ENCODE measurements at regions not wholly inside any gene's neighbourhood (a gene's known extent, or its start where the extent isn't known, plus 50 kb on each side); places are given as distances from the start of the nearest gene placed in this dataset.

DNA sequence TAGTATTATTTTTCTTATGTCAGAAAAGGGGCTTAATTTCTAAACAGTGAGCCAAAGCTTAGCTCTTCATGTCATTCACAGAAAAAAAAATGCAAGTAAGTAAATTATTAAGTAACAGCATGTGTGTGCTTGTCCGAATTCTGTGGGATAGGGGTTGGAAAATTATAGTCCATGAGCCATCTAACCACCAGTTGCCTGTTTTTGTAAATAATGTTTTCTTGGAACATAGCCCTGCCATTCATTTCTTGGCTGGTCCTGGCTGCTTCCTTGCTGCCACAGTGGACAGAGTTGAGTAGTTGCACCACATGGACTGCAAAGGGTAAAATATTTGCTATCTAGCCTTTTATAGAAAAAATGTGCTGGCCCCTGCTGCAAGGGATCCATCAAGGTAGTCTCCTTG lies 513.7 kb upstream of the WWC1 start:
- Mint-ChIP-seq H3K9me3 (ENCODE audit: low read depth) (peaks cover 2% of the 10 kb centered on the region), H3K27ac (no peak overlapping the region), H3K36me3 (ENCODE audit: low read depth) (no peaks in the 10 kb centered on the region), H3K27me3 (no peaks in the 10 kb centered on the region), H3K4me3 (no peak overlapping the region), H3K4me1 (no peaks in the 10 kb centered on the region)
- ChIA-PET CTCF (interaction anchor here (0.6 kb wide), 1 partner anchor 53 kb away, joined by 4 read pairs; no protein-coding TSS in a partner anchor), POLR2A (no interaction called here)
- ATAC-seq (no peak), DNase-seq (no peak)
- intact Hi-C loops (cut with DNase I, micrococcal nuclease), result no loop called here

DNA sequence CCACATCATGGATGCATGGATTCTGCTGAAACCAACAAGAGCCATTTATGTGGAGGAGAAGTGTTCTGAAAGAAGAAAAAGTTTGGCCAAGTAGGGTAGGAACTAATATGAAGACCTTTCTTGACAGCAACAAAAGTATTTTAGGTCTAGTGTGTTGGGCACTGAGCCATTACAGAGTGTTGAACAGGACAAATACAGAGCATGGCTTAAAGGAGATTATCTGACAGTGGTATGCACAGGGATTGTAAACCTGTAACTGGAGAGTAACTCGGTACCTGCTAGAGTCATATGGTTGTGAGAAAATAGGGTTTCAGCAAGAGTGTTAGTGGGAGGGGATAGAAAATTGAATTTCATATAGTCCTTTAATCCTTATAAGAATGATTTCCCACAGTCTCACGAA lies 513.2 kb upstream of the WWC1 start:
- Mint-ChIP-seq H3K9me3 (ENCODE audit: low read depth) (peaks cover 2% of the 10 kb centered on the region), H3K36me3 (ENCODE audit: low read depth) (no peaks in the 10 kb centered on the region), H3K4me3 (no peak overlapping the region), H3K27me3 (no peaks in the 10 kb centered on the region), H3K4me1 (no peaks in the 10 kb centered on the region), H3K27ac (no peak overlapping the region)
- CTCF ChIA-PET, result interaction anchor here (0.6 kb wide), 1 partner anchor 53 kb away, joined by 4 read pairs; no protein-coding TSS in a partner anchor
- ATAC-seq, result no peak
- no peak for DNase-seq
- intact Hi-C loops (cut with DNase I, micrococcal nuclease), result no loop called here
- POLR2A ChIA-PET, result no interaction called here

DNA sequence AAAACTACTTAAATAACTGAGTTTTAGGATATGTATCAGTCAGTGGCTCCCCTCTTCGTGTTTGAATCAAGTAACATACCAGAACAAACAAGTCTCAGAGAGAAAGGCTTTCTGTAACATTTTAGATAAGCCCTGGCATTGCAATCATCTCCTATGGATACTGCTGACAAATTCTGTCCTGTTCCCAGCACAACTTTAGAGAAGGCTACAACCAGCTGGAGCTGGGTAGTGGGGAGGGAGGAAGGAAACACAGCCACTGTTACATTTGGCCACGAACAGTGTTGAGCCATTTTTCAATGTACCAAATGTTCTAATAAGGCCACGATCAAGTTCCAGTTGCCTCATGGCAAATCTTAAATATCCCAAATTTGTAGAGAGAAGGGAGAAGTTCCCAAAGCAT lies 511.8 kb upstream of the WWC1 start:
- ATAC-seq (no peak), DNase-seq (no peak)
- ChIA-PET CTCF (no interaction called here), POLR2A (no interaction called here)
- intact Hi-C loops (cut with DNase I, micrococcal nuclease), result no loop called here
- Mint-ChIP-seq H3K27ac (no peak overlapping the region), H3K4me1 (no peaks in the 10 kb centered on the region), H3K36me3 (ENCODE audit: low read depth) (no peaks in the 10 kb centered on the region), H3K27me3 (no peaks in the 10 kb centered on the region), H3K4me3 (no peak overlapping the region), H3K9me3 (ENCODE audit: low read depth) (peaks cover 2% of the 10 kb centered on the region)

DNA sequence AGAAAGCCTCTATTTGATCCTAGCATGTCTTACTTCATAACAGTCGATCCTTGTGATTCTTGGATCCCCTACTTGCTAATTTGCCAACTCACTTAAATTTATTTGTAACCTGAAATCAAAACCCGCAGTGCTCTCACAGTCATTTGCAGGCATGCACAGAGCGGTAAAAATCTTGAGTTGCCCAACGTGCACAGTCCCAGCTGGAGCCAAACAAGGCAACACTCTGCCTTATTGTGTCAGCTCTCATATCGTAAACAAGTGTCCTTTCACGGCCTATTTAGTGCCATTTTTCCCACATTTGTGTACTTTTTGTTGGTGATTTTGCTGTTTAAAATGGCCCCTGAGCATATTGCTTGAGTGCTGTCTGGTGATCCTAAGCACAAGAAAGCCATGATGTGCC lies 511.3 kb upstream of the WWC1 start:
- intact Hi-C loops (cut with DNase I, micrococcal nuclease), result no loop called here
- ChIA-PET POLR2A (no interaction called here), CTCF (no interaction called here)
- H3K4me3 Mint-ChIP-seq, result no peak overlapping the region
- no peak for ATAC-seq
- H3K36me3 Mint-ChIP-seq (ENCODE audit: low read depth), result no peaks in the 10 kb centered on the region
- H3K27me3 Mint-ChIP-seq, result no peaks in the 10 kb centered on the region
- DNase-seq, result no peak
- peaks cover 2% of the 10 kb centered on the region for H3K9me3 Mint-ChIP-seq (ENCODE audit: low read depth)
- no peak overlapping the region for H3K27ac Mint-ChIP-seq
- H3K4me1 Mint-ChIP-seq, result no peaks in the 10 kb centered on the region

DNA sequence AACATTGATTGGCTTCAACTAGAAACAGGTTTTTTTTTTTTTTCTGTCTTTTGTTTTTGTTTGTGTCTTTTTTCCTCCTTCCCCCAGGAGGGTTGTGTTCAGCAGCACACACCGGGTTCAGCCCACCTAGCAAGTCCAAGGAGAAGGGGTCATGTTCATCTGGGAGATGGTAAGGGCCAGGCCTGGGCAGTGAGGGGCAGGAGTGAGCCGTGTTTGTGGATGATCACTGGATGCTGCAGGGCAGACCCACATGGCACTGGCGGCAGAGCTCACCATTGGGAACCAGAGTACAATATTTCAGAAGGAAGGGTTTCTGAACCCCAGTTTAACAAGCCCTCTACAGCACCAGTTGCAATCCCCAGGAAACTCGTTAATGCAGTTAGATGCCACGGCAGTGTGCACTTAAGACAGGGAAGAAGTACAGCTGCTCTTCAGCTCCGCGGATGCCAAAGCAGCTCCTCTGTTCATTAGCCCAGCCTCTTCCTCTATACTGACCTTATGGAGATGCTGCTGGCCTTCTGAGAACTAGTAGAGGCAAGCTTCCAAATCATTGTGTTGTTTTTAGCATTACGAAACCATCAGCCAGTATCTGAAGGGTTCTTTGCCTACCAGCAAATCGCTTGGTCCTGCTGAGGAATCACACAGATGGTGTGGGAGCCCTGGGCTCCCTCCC lies 508.2 kb upstream of the WWC1 start:
- CTCF ChIA-PET, result no interaction called here
- POLR2A ChIA-PET, result no interaction called here
- no peak for DNase-seq

DNA sequence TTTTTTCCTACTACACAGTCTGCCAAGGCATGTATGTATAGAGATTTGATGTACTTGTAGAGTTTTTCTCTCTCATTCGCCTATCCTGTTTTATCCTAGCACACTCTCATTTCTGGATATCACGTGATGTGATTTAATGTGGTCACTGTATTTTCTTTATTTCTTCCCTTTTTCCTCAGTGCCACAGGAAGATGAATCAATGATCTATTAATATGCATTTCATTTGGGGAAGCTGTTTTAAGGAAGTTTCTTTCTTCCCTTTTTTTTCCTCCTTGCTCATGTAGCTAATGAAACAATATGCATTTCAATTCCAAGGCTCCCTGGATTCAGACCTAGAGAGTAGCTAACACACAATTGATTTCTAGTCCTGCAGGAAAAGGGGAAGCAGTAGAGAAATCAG lies 506.3 kb upstream of the WWC1 start:
- intact Hi-C loops (cut with DNase I, micrococcal nuclease), result no loop called here
- Mint-ChIP-seq H3K27me3 (no peaks in the 10 kb centered on the region), H3K4me1 (no peaks in the 10 kb centered on the region), H3K9me3 (ENCODE audit: low read depth) (peaks cover 2% of the 10 kb centered on the region), H3K27ac (no peak overlapping the region), H3K4me3 (no peak overlapping the region), H3K36me3 (ENCODE audit: low read depth) (no peaks in the 10 kb centered on the region)
- ATAC-seq (no peak), DNase-seq (no peak)
- ChIA-PET CTCF (interaction anchor here (0.7 kb wide), 1 partner anchor 112 kb away, joined by 4 read pairs; no protein-coding TSS in a partner anchor), POLR2A (no interaction called here)

More for the DNA sequence above, 508.2 kb upstream of the WWC1 start:
- intact Hi-C loops (cut with DNase I, micrococcal nuclease), result no loop called here
- Mint-ChIP-seq H3K27ac (no peak overlapping the region), H3K36me3 (ENCODE audit: low read depth) (no peaks in the 10 kb centered on the region), H3K27me3 (no peaks in the 10 kb centered on the region), H3K9me3 (ENCODE audit: low read depth) (peaks cover 2% of the 10 kb centered on the region), H3K4me3 (no peak overlapping the region), H3K4me1 (no peaks in the 10 kb centered on the region)
- no peak for ATAC-seq

DNA sequence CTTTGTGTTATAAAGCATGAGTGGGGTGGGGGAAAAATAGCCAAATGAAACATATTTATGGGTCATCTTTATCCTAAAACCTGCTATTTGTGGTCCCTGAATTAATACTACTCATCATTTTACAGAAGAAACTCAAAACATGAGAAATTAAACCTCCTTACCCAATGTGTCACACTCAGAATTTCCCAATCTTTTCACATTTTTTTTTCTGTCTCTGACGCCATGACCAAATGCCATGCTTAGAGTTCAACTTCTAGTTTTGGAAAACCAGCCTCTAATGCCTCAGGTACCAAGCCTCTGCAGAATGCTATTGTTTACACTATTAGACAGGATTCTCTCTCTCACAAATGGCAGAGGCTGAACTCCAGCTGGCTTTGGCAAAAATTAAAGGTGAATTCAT lies 505.5 kb upstream of the WWC1 start:
- no peaks in the 10 kb centered on the region for H3K36me3 Mint-ChIP-seq (ENCODE audit: low read depth)
- H3K4me1 Mint-ChIP-seq, result no peaks in the 10 kb centered on the region
- CTCF ChIA-PET, result no interaction called here
- ATAC-seq (no peak), DNase-seq (no peak)
- POLR2A ChIA-PET, result no interaction called here
- H3K27ac Mint-ChIP-seq, result no peak overlapping the region
- peaks cover 2% of the 10 kb centered on the region for H3K9me3 Mint-ChIP-seq (ENCODE audit: low read depth)
- H3K27me3 Mint-ChIP-seq, result no peaks in the 10 kb centered on the region
- intact Hi-C loops (cut with DNase I, micrococcal nuclease), result no loop called here
- H3K4me3 Mint-ChIP-seq, result no peak overlapping the region

DNA sequence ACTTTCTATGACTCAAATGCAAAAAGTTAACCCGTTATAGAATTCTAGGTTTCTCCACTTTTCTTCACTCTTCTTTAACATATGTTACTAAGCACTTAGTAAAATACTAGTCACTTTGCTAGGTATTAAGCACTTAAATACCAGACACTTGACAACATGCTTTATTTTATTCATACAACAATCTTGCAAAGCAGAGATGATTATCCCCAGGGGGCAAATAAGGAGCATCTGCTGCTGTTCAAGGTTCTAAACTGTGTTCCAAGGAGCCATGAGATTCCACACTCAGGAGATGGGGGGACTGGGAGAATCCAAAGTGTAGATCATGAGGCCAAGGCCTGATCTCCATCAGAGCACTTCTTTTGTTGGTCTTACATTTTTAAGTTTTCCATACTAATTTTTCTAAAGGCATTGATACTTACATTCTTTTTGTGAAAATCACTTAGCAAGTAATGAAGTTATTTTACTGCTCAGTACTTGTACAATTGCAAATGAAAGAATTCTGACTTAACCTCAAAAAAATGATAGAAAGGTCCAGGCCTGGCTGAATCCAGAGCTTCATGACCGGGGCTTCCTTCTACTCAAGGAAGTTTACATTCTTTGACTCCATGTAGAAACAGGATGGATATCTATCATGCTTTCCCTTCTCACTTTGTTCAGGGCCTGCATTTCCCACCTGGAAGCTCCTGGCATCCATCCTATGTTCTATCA lies 504.4 kb upstream of the WWC1 start:
- H3K36me3 Mint-ChIP-seq (ENCODE audit: low read depth), result no peaks in the 10 kb centered on the region
- ChIA-PET POLR2A (no interaction called here), CTCF (no interaction called here)
- H3K27me3 Mint-ChIP-seq, result no peaks in the 10 kb centered on the region
- no peak overlapping the region for H3K27ac Mint-ChIP-seq
- H3K4me3 Mint-ChIP-seq, result no peak overlapping the region
- intact Hi-C loops (cut with DNase I, micrococcal nuclease), result no loop called here
- DNase-seq, result no peak
- no peak for ATAC-seq
- H3K9me3 Mint-ChIP-seq (ENCODE audit: low read depth), result peaks cover 2% of the 10 kb centered on the region
- no peaks in the 10 kb centered on the region for H3K4me1 Mint-ChIP-seq

DNA sequence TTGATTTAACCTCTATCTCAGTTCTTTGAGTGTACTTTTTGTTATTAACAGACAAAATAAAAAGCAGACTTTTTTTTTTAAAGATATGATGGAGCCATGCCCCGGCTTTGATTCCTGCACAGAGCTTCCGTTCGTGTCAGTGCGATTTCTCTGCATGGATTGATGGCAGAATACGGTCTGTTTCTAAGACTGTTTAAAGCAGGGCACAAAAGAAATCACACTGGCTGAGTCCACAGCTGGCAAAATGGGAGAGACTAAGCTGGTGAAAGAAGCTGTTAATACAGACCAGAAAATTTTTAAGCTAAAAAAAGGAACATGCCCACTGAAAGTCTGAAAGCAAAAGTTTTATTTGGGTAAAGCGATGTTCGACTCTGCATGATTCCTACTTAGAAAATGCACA lies 501.4 kb upstream of the WWC1 start:
- intact Hi-C loops (cut with DNase I, micrococcal nuclease), result no loop called here

DNA sequence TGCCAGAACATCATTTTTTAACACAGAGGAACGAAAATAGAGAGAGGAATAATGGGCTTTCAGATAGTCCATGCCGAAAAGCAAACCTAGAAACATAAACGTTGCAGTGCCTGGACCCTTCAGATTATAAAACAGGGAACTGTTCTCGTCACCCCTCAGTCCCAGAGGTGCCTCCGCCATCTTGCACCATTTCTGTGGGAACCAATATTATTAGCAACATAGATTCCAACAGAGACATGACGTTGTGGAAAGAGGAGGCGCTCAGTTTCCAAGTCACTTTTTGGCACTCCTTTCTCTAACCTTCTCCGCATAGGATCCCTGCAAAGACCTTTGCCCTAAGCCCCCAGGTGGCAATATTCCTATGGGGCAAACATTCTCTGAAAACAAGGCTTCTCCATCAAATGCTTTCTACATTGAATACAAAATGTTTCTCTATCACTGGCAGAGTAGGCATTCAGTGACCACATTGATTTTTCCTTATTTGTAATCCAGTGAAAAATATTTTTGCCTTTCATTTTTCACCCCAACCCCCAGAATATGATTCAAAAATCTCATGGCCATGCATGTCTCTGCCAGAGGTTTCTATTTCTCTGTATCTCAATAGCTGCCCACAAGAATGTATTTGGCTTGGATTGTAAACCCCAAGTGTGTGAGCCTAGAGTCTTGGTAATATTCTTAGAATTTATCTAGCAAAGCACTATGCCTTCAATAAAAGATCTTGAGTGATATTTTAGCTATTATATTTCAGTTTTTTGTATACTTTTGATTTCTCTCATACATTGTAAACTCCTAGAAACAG lies 500.8 kb upstream of the WWC1 start:
- Mint-ChIP-seq H3K36me3 (ENCODE audit: low read depth) (no peaks in the 10 kb centered on the region), H3K9me3 (ENCODE audit: low read depth) (no peaks in the 10 kb centered on the region), H3K4me1 (no peaks in the 10 kb centered on the region), H3K27me3 (no peaks in the 10 kb centered on the region), H3K27ac (no peak overlapping the region), H3K4me3 (no peak overlapping the region)
- DNase-seq (no peak), ATAC-seq (no peak)
- ChIA-PET POLR2A (no interaction called here), CTCF (no interaction called here)
- intact Hi-C loops (cut with DNase I, micrococcal nuclease), result no loop called here

More for the DNA sequence above, 501.4 kb upstream of the WWC1 start:
- no peaks in the 10 kb centered on the region for H3K9me3 Mint-ChIP-seq (ENCODE audit: low read depth)
- no peaks in the 10 kb centered on the region for H3K4me1 Mint-ChIP-seq
- no peaks in the 10 kb centered on the region for H3K36me3 Mint-ChIP-seq (ENCODE audit: low read depth)
- H3K4me3 Mint-ChIP-seq, result no peak overlapping the region
- no peaks in the 10 kb centered on the region for H3K27me3 Mint-ChIP-seq
- H3K27ac Mint-ChIP-seq, result no peak overlapping the region
- ChIA-PET CTCF (no interaction called here), POLR2A (no interaction called here)
- ATAC-seq, result no peak
- DNase-seq, result no peak

DNA sequence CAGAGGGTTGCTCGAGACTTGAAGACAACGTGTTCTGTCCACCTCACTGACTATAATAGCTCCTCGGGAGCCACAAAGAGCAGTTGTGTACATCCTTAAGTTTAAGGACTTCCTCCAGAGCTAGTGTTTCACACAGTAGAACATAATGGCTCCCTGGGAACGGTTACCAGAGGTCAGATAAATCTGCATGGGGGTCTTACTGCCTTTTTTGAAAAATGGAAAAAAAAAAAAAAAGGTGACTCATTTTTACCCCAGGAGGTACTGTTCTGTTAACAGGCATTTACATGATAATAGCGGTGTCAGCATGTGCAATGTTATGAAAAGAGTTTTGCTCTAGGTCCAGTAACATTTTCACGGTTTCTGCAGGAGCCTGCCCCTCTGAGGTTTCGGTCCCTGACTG lies 498.9 kb upstream of the WWC1 start:
- ChIA-PET CTCF (no interaction called here), POLR2A (no interaction called here)

DNA sequence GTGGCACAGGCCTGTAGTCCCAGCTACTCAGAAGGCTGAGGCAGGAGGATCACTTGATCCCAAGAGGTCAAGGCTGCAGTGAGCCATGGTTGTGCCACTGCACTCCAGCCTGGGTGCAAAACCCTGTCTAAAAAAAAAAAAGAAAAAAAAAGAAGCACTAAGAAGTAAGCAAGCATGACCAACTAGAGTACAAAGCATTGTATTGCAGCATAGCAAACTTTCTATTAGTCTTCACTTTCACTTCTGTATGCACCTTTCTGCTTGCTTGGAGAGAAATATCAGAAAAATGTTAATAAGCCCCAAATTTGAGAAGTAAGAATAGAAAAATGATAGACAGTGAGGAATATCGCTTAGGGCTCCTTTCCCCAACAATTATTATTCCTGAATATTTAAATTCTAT lies 497.7 kb upstream of the WWC1 start:
- H3K9me3 Mint-ChIP-seq (ENCODE audit: low read depth), result no peaks in the 10 kb centered on the region
- CTCF ChIA-PET, result no interaction called here
- POLR2A ChIA-PET, result no interaction called here
- H3K4me3 Mint-ChIP-seq, result no peak overlapping the region
- intact Hi-C loops (cut with DNase I, micrococcal nuclease), result no loop called here
- H3K27ac Mint-ChIP-seq, result no peak overlapping the region
- peaks cover 2% of the 10 kb centered on the region for H3K4me1 Mint-ChIP-seq
- H3K36me3 Mint-ChIP-seq (ENCODE audit: low read depth), result no peaks in the 10 kb centered on the region
- ATAC-seq, result no peak
- DNase-seq, result no peak
- no peaks in the 10 kb centered on the region for H3K27me3 Mint-ChIP-seq

More for the DNA sequence above, 498.9 kb upstream of the WWC1 start:
- Mint-ChIP-seq H3K4me1 (peaks cover under 1% of the 10 kb centered on the region), H3K4me3 (no peak overlapping the region), H3K9me3 (ENCODE audit: low read depth) (no peaks in the 10 kb centered on the region), H3K36me3 (ENCODE audit: low read depth) (no peaks in the 10 kb centered on the region), H3K27ac (no peak overlapping the region), H3K27me3 (no peaks in the 10 kb centered on the region)
- ATAC-seq, result no peak
- intact Hi-C loops (cut with DNase I, micrococcal nuclease), result no loop called here
- DNase-seq, result no peak
